Activated CD4-positive, alpha-beta memory T cell treated with anti-CD3 and anti-CD28 coated beads for 36 hours (primary cell): ENCODE measurements at regions not wholly inside any gene's neighbourhood (a gene's known extent, or its start where the extent isn't known, plus 50 kb on each side); places are given as distances from the start of the nearest gene placed in this dataset.

ENCODE experiments used
- CTCF ChIA-PET: fragments of 350-600 bp; sonication (Branson Sonifier 250); formaldehyde crosslinking; loops from one replicate; lab custom pipeline; 2021; ENCODE audit warnings: antibody characterized with exemption, inconsistent platforms; lab: Charles Lee
- POLR2A ChIA-PET: fragments of 350-600 bp; sonication (Branson Sonifier 250); formaldehyde crosslinking; loops from one replicate; lab custom pipeline; 2021; ENCODE audit warnings: antibody characterized with exemption; lab: Charles Lee
- DNase-seq: peaks from one replicate; pipeline ENCODE4 v3.0.0-alpha.2; 2020
- H3K27ac Mint-ChIP-seq: one replicate; pipeline ENCODE4 v1.8.0; 2021; ENCODE audit warnings: mixed read lengths
- H3K27me3 Mint-ChIP-seq: one replicate; pipeline ENCODE4 v1.8.0; 2021; ENCODE audit warnings: mixed read lengths
- H3K36me3 Mint-ChIP-seq: one replicate; pipeline ENCODE4 v1.8.0; 2021; ENCODE audit warnings: mixed read lengths
- H3K4me1 Mint-ChIP-seq: one replicate; pipeline ENCODE4 v1.8.0; 2021; ENCODE audit warnings: low read depth, mixed read lengths
- H3K4me3 Mint-ChIP-seq: one replicate; pipeline ENCODE4 v1.8.0; 2021; ENCODE audit warnings: mild to moderate bottlenecking, mixed read lengths
- H3K9me3 Mint-ChIP-seq: one replicate; pipeline ENCODE4 v1.8.0; 2021; ENCODE audit warnings: mixed read lengths
- intact Hi-C: fragments of 100-400 bp; cut with micrococcal nuclease; formaldehyde crosslinking; loops from one replicate; pipeline ENCODE4 v1.15.1; 2023

DNA sequence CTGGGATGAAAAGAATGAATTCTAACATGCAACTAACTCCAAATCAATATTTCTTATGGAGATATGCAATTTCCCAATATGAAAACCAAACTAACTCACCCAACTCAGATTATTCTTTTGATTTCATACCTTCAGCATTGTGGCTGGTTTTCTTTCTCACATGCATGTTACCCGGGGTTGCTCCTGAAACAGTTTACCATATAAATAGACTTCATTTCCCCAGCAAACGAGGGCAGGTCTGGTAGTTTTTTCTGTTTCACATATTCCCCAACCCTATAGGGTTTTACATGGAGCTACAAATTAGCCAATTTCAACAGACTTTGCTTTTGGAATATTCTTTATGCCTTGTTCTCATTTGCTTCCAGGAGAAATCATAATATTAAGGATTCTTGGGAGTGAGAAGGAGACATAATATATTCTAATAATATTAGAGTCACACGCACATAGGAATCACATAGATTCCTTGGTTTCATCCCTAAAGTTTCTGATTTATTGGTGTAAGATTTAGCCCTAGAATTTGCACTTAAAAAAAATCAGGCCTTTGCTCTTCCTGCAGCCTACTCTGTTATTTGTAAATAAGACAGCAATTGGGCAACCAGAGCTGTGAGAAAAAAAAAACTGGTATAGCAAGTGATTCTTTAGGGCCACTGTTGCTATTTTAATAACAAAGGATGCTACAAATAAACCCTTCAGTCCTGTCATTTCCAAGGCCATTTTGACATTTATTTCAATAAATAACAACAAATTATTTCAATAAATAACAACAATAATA, 60.3 kb upstream of the FAM20A start:
- DNase-seq: no peak
- Mint-ChIP-seq H3K27ac (no peak overlapping the region), H3K4me3 (no peak overlapping the region), H3K9me3 (no peaks in the 10 kb centered on the region), H3K4me1 (no peaks in the 10 kb centered on the region), H3K27me3 (peaks cover 12% of the 10 kb centered on the region), H3K36me3 (no peaks in the 10 kb centered on the region)
- intact Hi-C loops: no loop called here
- CTCF ChIA-PET: no interaction called here
- POLR2A ChIA-PET: no interaction called here

DNA sequence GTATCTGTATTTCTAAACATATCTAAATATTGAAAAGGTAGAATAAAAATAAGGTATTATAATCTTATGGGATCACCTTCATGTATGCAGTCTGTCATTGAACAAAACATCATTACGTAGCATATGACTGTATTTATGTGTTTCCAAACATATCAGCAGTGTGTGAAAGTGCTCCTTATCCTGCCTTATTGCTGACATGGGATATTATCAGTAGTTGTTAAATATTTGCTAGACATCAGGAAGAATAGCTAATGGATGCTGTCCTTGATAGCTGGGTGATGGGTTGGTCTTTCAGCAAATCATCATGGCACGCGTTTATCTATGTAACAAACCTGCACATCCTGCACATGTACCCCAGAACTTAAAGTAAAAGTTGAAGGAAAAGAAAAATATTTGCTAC, 59.1 kb upstream of the FAM20A start:
- H3K4me3 Mint-ChIP-seq: no peak overlapping the region
- no peaks in the 10 kb centered on the region for H3K4me1 Mint-ChIP-seq
- ChIA-PET POLR2A (no interaction called here), CTCF (no interaction called here)
- H3K36me3 Mint-ChIP-seq: no peaks in the 10 kb centered on the region
- DNase-seq: no peak
- H3K27me3 Mint-ChIP-seq: peaks cover 7% of the 10 kb centered on the region
- no peak overlapping the region for H3K27ac Mint-ChIP-seq
- H3K9me3 Mint-ChIP-seq: no peaks in the 10 kb centered on the region
- intact Hi-C loops: no loop called here

- no peaks in the 10 kb centered on the region for H3K9me3 Mint-ChIP-seq
- H3K27ac Mint-ChIP-seq: no peak overlapping the region
- H3K4me1 Mint-ChIP-seq: no peaks in the 10 kb centered on the region
- no peak overlapping the region for H3K4me3 Mint-ChIP-seq
- intact Hi-C loops: no loop called here
- H3K27me3 Mint-ChIP-seq: peaks cover 7% of the 10 kb centered on the region
- ChIA-PET CTCF (no interaction called here), POLR2A (no interaction called here)
- no peak for DNase-seq
- H3K36me3 Mint-ChIP-seq: no peaks in the 10 kb centered on the region
These were observed 58.0 kb upstream of the FAM20A start for GRCh38 chr17:68658999-68659780.

- Mint-ChIP-seq H3K27me3 (peaks cover 5% of the 10 kb centered on the region), H3K4me3 (no peak overlapping the region), H3K27ac (no peak overlapping the region), H3K9me3 (no peaks in the 10 kb centered on the region), H3K36me3 (no peaks in the 10 kb centered on the region), H3K4me1 (no peaks in the 10 kb centered on the region)
- intact Hi-C loops: no loop called here
- ChIA-PET CTCF (no interaction called here), POLR2A (no interaction called here)
- no peak for DNase-seq
These were observed 56.4 kb upstream of the FAM20A start for GRCh38 chr17:68657576-68657975.

- H3K4me1 Mint-ChIP-seq: no peaks in the 10 kb centered on the region
- intact Hi-C loops: no loop called here
- no peaks in the 10 kb centered on the region for H3K36me3 Mint-ChIP-seq
- POLR2A ChIA-PET: no interaction called here
- CTCF ChIA-PET: no interaction called here
- H3K27ac Mint-ChIP-seq: no peak overlapping the region
- peaks cover 5% of the 10 kb centered on the region for H3K27me3 Mint-ChIP-seq
- no peak overlapping the region for H3K4me3 Mint-ChIP-seq
- no peaks in the 10 kb centered on the region for H3K9me3 Mint-ChIP-seq
- DNase-seq: no peak
These were observed 56.0 kb upstream of the FAM20A start for GRCh38 chr17:68657166-68657565.

DNA sequence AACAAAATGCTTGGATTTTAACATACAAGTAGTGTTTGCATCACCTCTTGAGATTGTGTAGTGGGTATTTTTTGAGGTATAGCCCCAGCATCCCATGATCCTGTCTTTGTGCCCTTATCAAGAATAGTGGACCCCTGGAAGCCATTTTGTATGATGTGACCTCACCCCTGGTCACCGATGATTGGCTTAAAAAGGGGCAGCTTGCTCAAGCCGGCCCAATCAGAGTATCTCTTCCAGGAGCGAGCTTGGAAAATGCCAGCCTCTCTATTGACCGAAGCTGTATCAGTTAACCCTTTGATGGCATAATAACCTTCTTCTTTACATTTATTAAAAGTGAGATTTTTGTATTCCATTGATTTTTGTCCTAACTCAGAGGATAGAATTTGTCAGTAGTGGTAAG, 55.5 kb upstream of the FAM20A start:
- Mint-ChIP-seq H3K27me3 (peaks cover 7% of the 10 kb centered on the region), H3K9me3 (no peaks in the 10 kb centered on the region), H3K27ac (no peak overlapping the region), H3K36me3 (no peaks in the 10 kb centered on the region), H3K4me1 (no peaks in the 10 kb centered on the region), H3K4me3 (no peak overlapping the region)
- ChIA-PET CTCF (no interaction called here), POLR2A (no interaction called here)
- DNase-seq: no peak
- intact Hi-C loops: no loop called here
